H9 (cell line): ENCODE measurements at regions not wholly inside any gene's neighbourhood (a gene's known extent, or its start where the extent isn't known, plus 50 kb on each side); places are given as distances from the start of the nearest gene placed in this dataset.

Source experiments
- DNase-seq: peaks from one replicate; pipeline ENCODE4 v3.0.0-alpha.2; 2017
- H2AFZ ChIP-seq: one replicate; pipeline ENCODE4 v1.6.1; 2013; ENCODE audit warnings: mild to moderate bottlenecking, low read length, control low read depth, moderate library complexity
- H2AK5ac ChIP-seq: 2 replicates; pipeline ENCODE4 v1.6.1; 2013; ENCODE audit warnings: low read length, control low read depth, mixed read lengths; ENCODE audit not compliant: insufficient read length
- H2BK120ac ChIP-seq: one replicate; pipeline ENCODE4 v1.6.1; 2013; ENCODE audit warnings: low read depth, mild to moderate bottlenecking, low read length, control low read depth, inconsistent platforms; ENCODE audit not compliant: poor library complexity, severe bottlenecking
- H2BK12ac ChIP-seq: 2 replicates; pipeline ENCODE4 v1.6.1; 2013; ENCODE audit warnings: low read length, control low read depth, mixed read lengths, low read depth; ENCODE audit not compliant: insufficient read length
- H2BK15ac ChIP-seq: 2 replicates; pipeline ENCODE4 v1.6.1; 2013; ENCODE audit warnings: low read depth, low read length, control low read depth
- H2BK20ac ChIP-seq: one replicate; pipeline ENCODE4 v1.6.1; 2013; ENCODE audit warnings: low read depth, mild to moderate bottlenecking, low read length, control low read depth, inconsistent platforms; ENCODE audit not compliant: poor library complexity, severe bottlenecking
- H2BK5ac ChIP-seq: 2 replicates; pipeline ENCODE4 v1.6.1; 2013; ENCODE audit warnings: low read length, control low read depth, mixed read lengths; ENCODE audit not compliant: insufficient read length
- H3K14ac ChIP-seq: 2 replicates; pipeline ENCODE4 v1.6.1; 2013; ENCODE audit warnings: low read length, control low read depth; ENCODE audit not compliant: insufficient read depth
- H3K18ac ChIP-seq: 2 replicates; pipeline ENCODE4 v1.6.1; 2013; ENCODE audit warnings: low read depth, mild to moderate bottlenecking, mixed read lengths, low read length, control low read depth; ENCODE audit not compliant: insufficient read length
- H3K23ac ChIP-seq: 2 replicates; pipeline ENCODE4 v1.6.1; 2013; ENCODE audit warnings: low read length, control low read depth, mixed read lengths, low read depth; ENCODE audit not compliant: insufficient read length
- H3K23me2 ChIP-seq: 2 replicates; pipeline ENCODE4 v1.6.1; 2013; ENCODE audit warnings: low read depth, mild to moderate bottlenecking, mixed read lengths, low read length, control low read depth; ENCODE audit not compliant: insufficient read length, poor library complexity, severe bottlenecking
- H3K27ac ChIP-seq: 2 replicates; pipeline ENCODE4 v1.5.1; 2013; ENCODE audit warnings: low read length, control low read depth, mixed read lengths, low read depth; ENCODE audit not compliant: insufficient read length
- H3K27me3 ChIP-seq: 2 replicates; pipeline ENCODE4 v1.6.1; 2013; ENCODE audit warnings: low read length, control low read depth, inconsistent platforms; ENCODE audit not compliant: insufficient read depth
- H3K4ac ChIP-seq: 2 replicates; pipeline ENCODE4 v1.6.1; 2013; ENCODE audit warnings: low read depth, mild to moderate bottlenecking, control low read depth, inconsistent platforms, low read length, moderate library complexity
- H3K4me1 ChIP-seq: 2 replicates; pipeline ENCODE4 v1.6.1; 2013; ENCODE audit warnings: low read length, control low read depth, inconsistent platforms; ENCODE audit not compliant: insufficient read depth
- H3K4me2 ChIP-seq: 2 replicates; pipeline ENCODE4 v1.6.1; 2013; ENCODE audit warnings: low read length, control low read depth, mixed read lengths; ENCODE audit not compliant: insufficient read length, insufficient read depth
- H3K56ac ChIP-seq: 2 replicates; pipeline ENCODE4 v1.6.1; 2013; ENCODE audit warnings: low read depth, mild to moderate bottlenecking, mixed read lengths, low read length, control low read depth; ENCODE audit not compliant: insufficient read length
- H3K79me1 ChIP-seq: 2 replicates; pipeline ENCODE4 v1.6.1; 2013; ENCODE audit warnings: low read depth, mild to moderate bottlenecking, moderate library complexity, low read length, control low read depth, inconsistent platforms; ENCODE audit not compliant: insufficient read depth, poor library complexity, severe bottlenecking
- H3K79me2 ChIP-seq: 2 replicates; pipeline ENCODE4 v1.6.1; 2013; ENCODE audit warnings: low read length, control low read depth, inconsistent platforms; ENCODE audit not compliant: insufficient read depth
- H3K9ac ChIP-seq: 2 replicates; pipeline ENCODE4 v1.6.1; 2013; ENCODE audit warnings: low read length, control low read depth, mixed read lengths; ENCODE audit not compliant: insufficient read length; ENCODE audit errors: extremely low read depth
- H3K9me3 ChIP-seq: one replicate; pipeline ENCODE4 v1.6.1; 2013; ENCODE audit warnings: low read depth, low read length, inconsistent platforms; ENCODE audit not compliant: control insufficient read depth
- H3T11ph ChIP-seq: one replicate; pipeline ENCODE4 v1.6.1; 2013; ENCODE audit warnings: mild to moderate bottlenecking, low read length, control low read depth, inconsistent platforms
- H4K20me1 ChIP-seq: one replicate; pipeline ENCODE4 v1.6.1; 2013; ENCODE audit not compliant: control insufficient read depth, insufficient read length, insufficient read depth
- H4K5ac ChIP-seq: 2 replicates; pipeline ENCODE4 v1.6.1; 2013; ENCODE audit warnings: low read depth, mild to moderate bottlenecking, mixed read lengths, low read length, control low read depth; ENCODE audit not compliant: insufficient read length
- H4K8ac ChIP-seq: replicated peaks from 2 replicates; pipeline ENCODE4 v1.6.1; 2013; ENCODE audit warnings: low read length, control low read depth, mixed read lengths, low read depth; ENCODE audit not compliant: insufficient read length
- H4K91ac ChIP-seq: 2 replicates; pipeline ENCODE4 v1.6.1; 2013; ENCODE audit warnings: low read depth, mild to moderate bottlenecking, moderate library complexity, mixed read lengths, low read length, control low read depth; ENCODE audit not compliant: insufficient read length
- H3K27ac Mint-ChIP-seq, 3 experiments: 2 replicates in 2 of 3; 3 replicates in 1 of 3; pipeline ENCODE4 v1.8.0; 2020 to 2021; ENCODE audit warnings: mixed read lengths in 3 of 3, mild to moderate bottlenecking in 1 of 3, moderate library complexity in 1 of 3
- H3K27me3 Mint-ChIP-seq: 2 replicates; pipeline ENCODE4 v1.8.0; 2021; ENCODE audit warnings: low read depth, mild to moderate bottlenecking, moderate library complexity, mixed read lengths
- H3K36me3 Mint-ChIP-seq, 3 experiments: 2 replicates in 2 of 3; 3 replicates in 1 of 3; pipeline ENCODE4 v1.8.0; 2020 to 2021; ENCODE audit warnings: low read depth in 3 of 3, mixed read lengths in 3 of 3; ENCODE audit not compliant: insufficient read depth in 1 of 3
- H3K4me1 Mint-ChIP-seq, 2 experiments: 2 replicates each; pipeline ENCODE4 v1.8.0; 2020; ENCODE audit warnings: mixed read lengths in 2 of 2
- H3K4me3 Mint-ChIP-seq, 2 experiments: 2 replicates in 1 of 2; 3 replicates in 1 of 2; pipeline ENCODE4 v1.8.0; 2020 to 2021; ENCODE audit warnings: mild to moderate bottlenecking in 2 of 2, mixed read lengths in 2 of 2, moderate library complexity in 1 of 2
- H3K9me3 Mint-ChIP-seq, 2 experiments: 2 replicates in 1 of 2; 3 replicates in 1 of 2; pipeline ENCODE4 v1.8.0; 2020; ENCODE audit warnings: mild to moderate bottlenecking in 2 of 2, mixed read lengths in 2 of 2, moderate library complexity in 1 of 2
- CTCF ChIP-seq: fragments of 200-600 bp; sonication (generic); conservative IDR thresholded peaks from 3 replicates; pipeline ENCODE4 v1.8.0; 2021; ENCODE audit warnings: antibody characterized with exemption, mild to moderate bottlenecking
- WGBS: extraction: QIAGEN DNeasy Blood & Tissue Kit; methylation state at CpG from one replicate; pipeline ENCODE4 v1.1.7; 2013; ENCODE audit warnings: missing lambda C conversion rate, low lambda C conversion rate, mixed read lengths; ENCODE audit not compliant: insufficient read length; ENCODE audit errors: extremely low coverage; 5-methylcytosine and 5-hydroxymethylcytosine counted together

DNA sequence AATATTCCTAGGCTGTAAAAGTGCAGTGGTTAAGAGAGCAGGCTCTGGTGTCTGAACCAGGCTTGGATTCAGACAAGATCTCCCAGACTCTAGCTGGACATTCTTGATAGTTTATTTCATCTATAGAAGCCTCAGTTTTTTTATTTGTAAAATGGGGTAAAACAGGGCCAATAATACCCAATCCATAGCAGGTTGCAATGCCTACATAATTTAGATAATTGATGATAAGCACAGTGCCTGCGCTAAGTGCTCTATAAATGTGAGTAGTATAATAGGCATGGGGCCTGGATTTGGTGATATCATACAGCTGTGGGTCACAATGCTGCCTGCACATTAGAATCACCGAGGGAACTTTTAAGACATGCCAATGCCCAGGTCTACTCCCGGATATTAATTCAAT lies 603.5 kb downstream of the ISL1 start:
- WGBS = no CpG with 5 or more reads among the region's 3 CpGs
- no peaks in the 10 kb centered on the region for H3K4me1 ChIP-seq
- Mint-ChIP-seq H3K27ac (no peak overlapping the region), H3K4me1 (peaks cover 0 to 4% of the 10 kb centered on the region in 2 experiments; a peak in 1 of 4 replicates), H3K27me3 (no peaks in the 10 kb centered on the region), H3K4me3 (no peak overlapping the region), H3K9me3 (no peaks in the 10 kb centered on the region), H3K36me3 (no peaks in the 10 kb centered on the region)
- H3K4me2 ChIP-seq = no peak overlapping the region
- H3K23ac ChIP-seq = no peak overlapping the region
- H3K9ac ChIP-seq = no peak overlapping the region
- no peak overlapping the region for H3K27ac ChIP-seq
- H4K5ac ChIP-seq = no peak overlapping the region
- no peak overlapping the region for H3T11ph ChIP-seq
- H3K14ac ChIP-seq = no peak overlapping the region
- H4K8ac ChIP-seq = no peak overlapping the region
- no peak overlapping the region for H2AK5ac ChIP-seq
- no peak overlapping the region for H2AFZ ChIP-seq
- no peak overlapping the region for H2BK20ac ChIP-seq
- no peak for DNase-seq
- H4K91ac ChIP-seq = no peak overlapping the region
- H3K23me2 ChIP-seq = peaks cover 2% of the 10 kb centered on the region
- H3K79me1 ChIP-seq = no peaks in the 10 kb centered on the region
- no peak overlapping the region for H2BK120ac ChIP-seq
- H3K27me3 ChIP-seq = no peaks in the 10 kb centered on the region
- no peak overlapping the region for H3K4ac ChIP-seq
- H3K79me2 ChIP-seq = no peaks in the 10 kb centered on the region
- no peak overlapping the region for H3K18ac ChIP-seq
- no peak overlapping the region for H3K56ac ChIP-seq
- TF ChIP-seq CTCF = no peak
- H3K9me3 ChIP-seq = no peaks in the 10 kb centered on the region
- no peak overlapping the region for H2BK15ac ChIP-seq
- no peaks in the 10 kb centered on the region for H4K20me1 ChIP-seq
- H2BK12ac ChIP-seq = no peak overlapping the region
- no peak overlapping the region for H2BK5ac ChIP-seq
